ENCODE measurements at regions not wholly inside any gene's neighbourhood (a gene's known extent, or its start where the extent isn't known, plus 50 kb on each side); places are given as distances from the start of the nearest gene placed in this dataset.
"Not testable (repeated sequence)": the region's sequence is repeated elsewhere in the genome, so short reads cannot be mapped to it uniquely, and the experiment has no call there.

DNA sequence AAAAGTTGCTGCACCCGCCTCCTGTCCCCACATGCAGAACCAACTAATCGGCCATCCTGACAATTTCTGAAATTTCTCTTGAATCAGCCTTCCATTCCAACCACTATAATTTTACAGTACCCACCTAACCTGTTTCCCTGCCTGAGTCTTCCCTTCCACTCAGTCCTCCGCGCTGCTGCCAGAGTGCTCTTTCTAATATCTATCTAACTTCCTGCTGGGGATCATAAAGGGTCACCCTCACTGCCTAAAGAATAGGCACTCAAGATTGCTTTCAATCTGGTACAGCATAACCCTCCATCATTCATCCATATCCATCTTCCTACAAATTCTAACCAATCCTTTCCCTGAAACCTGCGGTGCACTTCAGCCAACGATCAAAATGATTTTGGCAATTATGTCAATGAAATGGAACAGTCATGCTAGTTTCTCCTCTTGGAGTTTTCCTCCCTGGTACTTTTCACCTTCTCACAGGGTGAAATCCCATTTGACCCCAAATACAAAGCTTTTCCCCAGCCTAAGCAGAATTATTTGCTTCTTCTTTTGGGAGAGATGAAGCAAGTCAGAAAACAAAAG lies 117.5 kb upstream of the BEND6 start:
- no peak for DNase-seq

DNA sequence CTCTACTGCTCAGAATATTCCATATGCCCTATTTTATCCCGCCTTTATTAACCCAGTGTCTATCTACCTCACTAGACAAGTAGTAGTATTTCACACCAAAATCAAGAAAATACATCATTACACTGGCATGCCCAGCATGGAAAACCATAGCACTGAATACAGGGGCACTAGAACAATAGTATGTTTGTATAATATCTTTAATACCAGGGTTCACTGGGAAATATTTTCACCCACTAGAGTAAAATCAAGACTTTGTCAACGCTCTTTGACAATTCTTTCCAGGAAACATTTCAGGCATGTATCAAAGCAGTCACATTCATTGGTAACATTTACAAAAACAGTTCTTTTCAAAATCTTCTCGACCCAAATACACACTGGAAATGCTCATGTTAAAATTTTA lies 119.3 kb upstream of the BEND6 start:
- DNase-seq, result no peak

DNA sequence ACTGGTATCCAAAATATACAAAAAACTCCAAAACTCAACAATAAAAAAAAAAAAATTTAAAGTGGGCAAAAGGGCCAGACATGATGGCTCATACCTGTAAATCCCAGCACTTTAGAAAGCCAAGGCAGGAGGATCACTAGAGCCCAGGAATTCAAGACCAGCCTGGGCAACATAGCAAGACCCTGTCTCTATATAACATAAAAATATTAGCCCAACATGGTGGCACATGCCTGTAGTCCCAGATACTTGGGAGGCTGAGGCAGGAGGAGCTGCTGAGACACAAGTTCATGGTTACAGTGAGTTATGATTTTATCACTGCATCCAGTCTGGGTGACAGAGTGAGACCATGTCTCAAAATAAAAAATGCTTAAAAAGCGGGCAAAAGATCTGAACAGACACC lies 121.0 kb upstream of the BEND6 start:
- DNase-seq, result no peak

DNA sequence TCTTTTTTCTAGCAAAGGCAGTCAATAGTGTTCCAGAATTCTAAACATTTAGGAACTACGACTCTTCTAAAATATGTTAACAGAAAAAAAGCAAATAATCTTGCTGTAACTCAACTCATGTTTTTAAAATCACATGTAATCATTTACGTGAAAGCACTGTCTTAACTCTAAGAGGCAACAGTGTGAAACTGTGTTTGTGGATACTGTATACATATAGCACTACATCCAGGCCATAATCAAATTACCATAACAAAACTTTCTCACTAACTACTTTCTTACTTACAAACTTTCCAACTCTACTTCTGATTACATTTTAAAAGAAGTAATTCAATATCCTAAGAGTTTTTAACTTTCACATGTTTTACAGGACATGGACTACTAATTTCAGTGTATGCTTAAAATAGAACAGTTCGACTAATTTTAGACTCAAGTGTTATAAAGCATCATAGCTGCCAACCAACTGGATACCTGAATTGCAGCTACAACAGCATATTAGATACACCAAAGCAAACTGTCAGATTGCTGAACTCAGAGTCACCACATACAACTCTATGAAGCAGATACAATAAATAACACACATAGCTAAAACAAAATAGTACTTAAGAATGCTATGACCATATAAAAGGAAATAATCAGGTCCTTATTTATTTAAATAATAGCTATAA lies 121.6 kb upstream of the BEND6 start:
- DNase-seq, result no peak

DNA sequence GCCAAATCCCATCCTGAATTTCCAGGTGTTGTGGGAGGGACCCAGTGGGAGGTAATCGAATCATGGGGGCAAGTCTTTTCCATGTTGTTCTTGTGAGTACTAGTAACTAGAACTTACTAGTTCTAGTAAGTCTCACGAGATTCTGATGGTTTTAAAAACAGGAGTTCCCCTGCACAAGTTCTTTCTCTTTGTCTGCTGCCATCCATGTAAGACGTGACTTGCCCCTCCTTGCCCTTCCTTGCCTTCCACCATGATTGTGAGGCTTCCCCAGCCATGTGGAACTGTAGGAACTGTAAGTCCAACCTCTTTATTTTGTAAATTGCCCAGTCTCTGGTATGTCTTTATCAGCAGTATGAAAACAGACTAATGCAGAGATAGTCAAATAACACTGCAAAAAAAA lies 122.7 kb upstream of the BEND6 start:
- DNase-seq, result no peak

DNA sequence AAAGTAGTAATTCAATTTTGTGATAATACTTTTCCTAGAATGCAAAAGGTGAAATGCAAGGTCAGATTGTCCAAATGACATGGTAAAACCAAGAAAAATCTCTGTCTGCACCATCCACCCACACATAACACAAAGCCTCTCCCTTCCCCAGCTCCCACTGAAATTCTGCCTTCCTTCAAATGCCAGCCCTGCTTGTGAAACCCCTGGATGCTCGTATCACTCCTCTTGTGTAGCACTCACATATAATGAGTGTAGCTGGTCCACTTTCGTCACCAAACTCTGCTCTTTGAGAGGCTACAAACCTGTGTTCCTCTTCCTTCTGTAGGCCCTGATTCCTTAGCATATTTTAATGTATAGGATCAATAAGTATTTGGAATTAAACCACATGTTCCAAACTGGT lies 123.6 kb upstream of the BEND6 start:
- DNase-seq, result no peak

DNA sequence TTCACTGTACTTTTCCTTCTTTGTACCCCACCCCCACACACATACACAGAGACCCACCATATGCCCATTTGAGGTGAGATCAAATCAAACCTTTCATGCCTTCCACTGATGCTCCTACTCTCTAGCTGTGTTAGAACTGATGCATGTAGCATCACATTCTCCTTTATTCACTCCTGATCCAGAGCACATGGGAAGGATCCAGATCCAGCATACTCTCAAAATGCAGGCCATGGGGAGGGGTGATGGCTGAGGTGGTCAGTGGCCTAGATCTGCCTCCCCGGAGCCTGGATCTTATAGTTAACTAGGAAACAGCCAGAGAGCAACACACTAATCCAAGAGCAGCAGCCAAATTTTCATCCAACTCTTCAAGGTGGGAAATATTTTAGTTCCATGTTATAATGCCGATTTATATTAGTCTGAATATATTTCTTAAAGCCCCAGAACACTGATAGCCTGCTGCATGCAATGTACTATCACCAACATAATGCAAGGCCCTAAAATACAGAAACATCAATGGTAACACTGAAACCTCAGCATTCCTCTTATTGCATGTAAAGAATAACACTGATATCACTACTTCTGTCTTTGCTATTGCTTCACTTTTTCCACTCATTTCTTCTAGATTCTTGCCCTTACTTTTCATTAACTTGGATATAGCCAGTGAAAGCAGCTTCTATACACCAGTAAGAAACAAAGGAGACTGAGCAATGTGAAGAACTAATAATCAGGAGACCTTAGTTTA lies 126.8 kb upstream of the BEND6 start:
- no peak for DNase-seq

DNA sequence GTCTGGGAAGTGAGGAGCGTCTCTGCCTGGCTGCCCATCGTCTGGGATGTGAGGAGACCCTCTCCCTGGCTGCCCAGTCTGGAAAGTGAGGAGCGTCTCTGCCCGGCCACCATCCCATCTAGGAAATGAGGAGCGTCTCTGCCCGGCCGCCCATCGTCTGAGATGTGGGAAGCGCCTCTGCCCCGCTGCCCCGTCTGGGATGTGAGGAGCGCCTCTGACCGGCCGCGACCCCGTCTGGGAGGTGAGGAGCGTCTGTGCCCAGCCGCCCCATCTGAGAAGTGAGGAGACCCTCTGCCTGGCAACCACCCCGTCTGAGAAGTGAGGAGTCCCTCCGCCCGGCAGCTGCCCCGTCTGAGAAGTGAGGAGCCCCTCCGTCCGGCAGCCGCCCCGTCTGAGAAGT lies 130.5 kb upstream of the BEND6 start:
- DNase-seq, result not testable (repeated sequence)

DNA sequence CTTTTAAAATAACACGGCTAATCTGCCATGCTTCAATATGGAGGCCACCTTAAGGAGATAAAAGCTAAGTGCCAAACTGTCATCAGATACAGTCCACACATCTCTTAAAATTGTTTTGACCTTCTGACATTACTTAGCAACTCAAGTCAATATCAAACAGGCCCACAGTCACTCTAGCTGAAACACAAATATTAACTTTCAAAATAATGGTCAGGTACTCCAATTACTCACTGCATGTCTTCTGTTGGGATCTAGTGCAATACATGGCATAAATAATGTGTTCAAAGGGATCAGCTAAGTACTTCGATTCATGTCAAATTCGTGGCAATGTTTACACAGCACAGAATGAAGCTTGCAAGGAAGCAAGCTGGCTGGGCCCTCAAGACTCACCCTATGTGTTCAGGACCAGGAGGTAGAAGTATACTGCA lies 133.9 kb upstream of the BEND6 start:
- DNase-seq, result no peak

DNA sequence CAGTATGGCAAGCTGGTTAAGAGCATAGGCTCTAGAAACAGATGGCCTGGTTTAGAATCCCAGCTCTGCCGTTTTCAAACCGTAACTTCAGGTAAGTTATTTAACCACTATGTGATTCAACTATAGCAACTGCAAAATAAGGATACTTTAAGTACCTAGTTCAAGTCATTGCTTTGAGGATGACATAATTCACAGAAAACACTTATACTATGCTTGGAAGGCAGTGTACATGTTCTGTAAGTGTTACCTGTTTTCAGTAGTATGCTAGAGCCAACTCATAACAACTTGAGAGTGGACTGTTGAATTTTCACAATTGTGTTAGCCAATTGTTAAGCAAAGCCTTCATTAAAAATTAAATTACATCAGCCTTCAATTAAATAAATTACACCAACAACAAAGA lies 134.8 kb upstream of the BEND6 start:
- DNase-seq, result no peak

DNA sequence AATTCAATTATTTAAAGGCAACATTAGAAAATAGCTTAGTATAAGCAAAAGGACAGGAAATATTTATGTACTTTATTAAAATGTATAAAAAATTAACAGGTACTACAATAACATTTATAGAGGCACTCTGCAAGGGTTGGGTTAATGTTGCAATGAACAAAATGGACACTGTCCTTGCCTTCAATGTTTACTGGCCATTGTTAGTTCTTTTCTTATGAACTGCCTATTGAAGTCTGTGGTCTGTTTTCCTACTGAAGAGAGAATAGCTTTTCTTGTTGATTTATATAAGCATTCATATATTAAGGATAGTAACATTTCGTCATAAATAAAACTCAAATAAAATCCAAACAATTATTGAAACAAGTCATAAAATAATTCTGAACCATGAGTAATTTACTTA lies 135.3 kb upstream of the BEND6 start:
- DNase-seq, result no peak

DNA sequence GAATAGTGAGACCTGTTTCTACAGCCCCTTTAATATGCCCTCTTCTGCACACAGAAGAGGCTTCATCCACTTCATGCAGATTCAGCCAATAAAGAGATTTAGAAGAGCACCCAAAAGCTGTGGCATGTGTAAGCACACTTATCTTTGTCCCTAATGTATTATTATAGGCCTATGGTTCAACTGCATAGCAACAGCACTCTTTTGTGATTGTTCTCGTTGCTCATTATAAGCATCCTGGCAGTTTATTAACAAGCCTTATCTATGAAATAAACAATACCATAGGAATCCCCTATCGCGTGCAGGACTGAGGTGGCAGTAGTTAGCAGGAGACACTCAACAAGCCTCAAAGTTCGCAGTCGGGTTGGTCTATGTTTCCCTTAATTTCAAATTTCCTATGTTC lies 138.5 kb upstream of the BEND6 start:
- no peak for DNase-seq

DNA sequence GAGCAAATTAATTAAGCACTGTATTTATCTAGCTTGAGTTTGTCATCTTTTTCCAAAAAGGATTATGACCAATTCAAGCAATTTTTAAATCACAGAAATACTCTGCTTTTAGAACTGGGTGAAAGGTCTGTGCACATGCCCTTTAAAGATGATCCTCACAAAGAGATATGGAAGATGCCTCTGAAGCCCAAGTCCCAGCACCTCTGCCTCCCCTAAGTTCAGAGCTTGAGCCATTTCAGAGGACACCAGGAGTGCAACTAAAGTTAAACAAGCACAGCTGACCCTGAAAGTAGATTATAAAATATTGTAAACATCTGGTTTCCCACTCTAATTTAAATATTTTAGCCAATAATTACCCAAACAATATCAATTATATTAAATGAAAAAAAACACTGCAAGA lies 139.5 kb upstream of the BEND6 start:
- DNase-seq, result no peak

DNA sequence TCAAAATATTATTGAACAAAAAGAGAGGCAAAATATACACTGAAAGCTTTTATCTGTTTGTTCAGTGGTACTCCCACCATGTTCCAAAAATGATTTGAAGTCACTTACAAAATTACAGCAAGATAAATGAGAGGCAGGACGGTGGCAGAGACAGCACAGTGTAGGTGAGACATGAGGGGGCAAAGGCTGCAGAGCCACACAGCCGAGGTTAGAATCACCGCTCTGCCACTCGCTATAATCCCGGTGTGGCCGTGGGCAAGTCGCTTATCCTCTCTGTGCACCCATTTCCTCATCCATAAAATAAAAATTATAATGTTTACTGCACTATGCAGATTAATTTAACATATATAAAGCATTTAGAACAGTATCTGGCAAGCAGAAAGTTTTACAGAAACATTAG lies 140.1 kb upstream of the BEND6 start:
- DNase-seq, result no peak

DNA sequence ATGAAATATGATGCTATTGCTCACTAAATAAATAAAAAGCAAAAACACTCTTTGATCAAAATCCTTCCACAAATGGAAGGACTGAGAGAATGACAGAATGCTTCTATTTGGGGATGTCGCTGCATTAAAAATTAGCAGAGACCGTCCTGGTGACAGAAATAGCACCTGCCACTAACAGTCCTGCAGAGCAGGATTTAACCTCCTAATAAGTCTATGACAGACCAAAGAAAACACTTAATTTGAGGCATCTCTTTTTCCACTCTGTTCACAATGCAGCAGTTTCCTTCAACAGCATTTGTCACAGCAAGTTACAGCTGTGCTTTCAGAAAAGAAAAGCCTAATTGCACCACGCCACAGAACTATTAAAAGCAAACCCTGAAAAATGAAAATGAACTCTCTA lies 140.6 kb upstream of the BEND6 start:
- no peak for DNase-seq

DNA sequence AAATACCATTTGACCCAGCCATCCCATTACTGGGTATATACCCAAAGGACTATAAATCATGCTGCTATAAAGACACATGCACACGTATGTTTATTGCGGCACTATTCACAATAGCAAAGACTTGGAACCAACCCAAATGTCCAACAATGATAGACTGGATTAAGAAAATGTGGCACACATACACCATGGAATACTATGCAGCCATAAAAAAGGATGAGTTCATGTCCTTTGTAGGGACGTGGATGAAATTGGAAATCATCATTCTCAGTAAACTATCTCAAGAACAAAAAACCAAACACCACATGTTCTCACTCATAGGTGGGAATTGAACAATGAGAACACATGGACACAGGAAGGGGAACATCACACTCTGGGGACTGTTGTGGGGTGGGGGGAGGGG lies 142.1 kb upstream of the BEND6 start:
- DNase-seq, result not testable (repeated sequence)

DNA sequence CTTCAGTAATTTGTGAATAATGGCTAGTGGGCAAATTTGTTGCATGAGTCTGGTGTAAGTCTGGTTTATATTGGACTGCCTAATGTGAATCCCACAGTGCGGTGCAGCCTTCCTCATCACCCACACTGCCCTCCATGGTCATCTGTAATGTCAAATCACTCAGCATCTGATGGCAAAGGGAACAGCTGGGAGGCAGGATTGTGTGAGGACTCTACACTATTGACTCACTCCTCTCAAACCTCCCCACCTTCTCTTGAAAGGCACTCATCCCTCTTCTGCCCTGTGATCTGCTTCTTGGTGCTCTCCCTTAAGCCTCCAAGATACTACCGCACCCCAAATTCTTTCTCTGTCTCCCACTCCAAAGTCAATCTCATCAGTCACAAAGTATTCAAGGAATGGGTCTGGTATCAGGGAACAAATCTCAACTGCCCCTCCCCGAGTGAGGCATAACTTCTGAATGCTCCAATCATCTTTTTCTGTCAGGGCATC lies 146.0 kb upstream of the BEND6 start:
- no peak for DNase-seq

DNA sequence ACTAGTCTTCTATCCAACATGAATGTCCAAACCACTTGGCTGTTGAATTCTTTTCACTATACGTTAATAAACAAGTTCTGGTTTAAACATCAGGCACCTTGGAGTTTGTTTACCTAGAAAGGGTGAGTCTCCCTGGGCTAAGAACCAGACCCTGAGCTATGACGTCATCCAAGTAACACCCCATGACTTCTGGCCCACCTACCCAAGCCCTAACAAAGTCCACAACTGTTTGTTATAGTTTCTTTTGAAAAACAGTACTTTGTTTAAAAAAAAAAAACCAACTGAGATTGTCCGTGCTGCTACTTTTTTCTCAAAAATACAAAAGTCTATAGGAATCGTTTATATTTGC lies 146.9 kb upstream of the BEND6 start:
- no peak for DNase-seq

DNA sequence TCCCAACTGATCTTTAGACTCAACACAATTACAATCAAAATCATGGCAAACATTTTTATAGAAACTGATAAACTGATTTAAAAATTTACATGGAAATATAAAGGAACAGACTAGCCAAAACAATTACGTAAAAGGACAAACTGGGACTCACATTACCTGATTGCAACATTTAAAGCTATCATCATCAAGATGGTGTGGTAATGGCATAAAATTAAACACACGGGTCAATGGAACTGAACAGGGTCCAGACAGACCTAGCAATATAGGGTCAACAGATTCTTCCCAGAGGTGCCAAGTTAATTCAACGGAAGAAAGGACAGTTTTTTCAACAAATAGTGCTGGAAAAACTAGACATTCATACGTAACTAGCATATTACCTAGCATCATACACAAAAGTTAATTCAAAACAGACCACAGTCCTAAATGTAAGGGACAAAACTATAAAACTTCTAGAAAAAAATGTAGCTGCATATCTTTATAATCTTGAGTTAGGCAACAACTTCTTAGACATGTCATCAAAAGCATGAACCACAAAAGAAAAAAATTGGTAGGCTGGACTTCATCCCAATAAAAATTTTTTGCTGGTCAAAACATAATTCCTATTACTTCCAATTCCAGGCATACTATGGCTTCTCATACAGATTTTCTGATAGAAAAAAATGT lies 147.4 kb upstream of the BEND6 start:
- DNase-seq, result no peak

DNA sequence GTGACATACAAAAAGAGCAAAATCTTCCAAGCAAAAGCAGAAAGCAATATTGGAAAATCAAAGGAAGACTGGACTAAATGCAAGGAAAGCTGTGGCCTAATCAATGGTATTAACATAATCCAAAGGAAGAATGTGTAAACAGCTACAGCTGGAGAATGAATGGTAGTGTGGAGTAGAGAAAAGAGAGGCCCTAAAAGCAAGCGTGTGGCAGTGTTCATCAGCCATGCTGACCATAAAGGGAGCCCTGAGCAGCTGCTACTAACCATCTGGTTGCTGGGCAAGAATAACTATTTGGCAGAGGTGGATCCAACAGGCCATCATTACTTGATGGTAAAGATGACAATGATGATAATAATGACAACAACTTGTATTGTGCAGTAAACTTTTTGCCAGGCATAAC lies 148.5 kb upstream of the BEND6 start:
- DNase-seq, result no peak

DNA sequence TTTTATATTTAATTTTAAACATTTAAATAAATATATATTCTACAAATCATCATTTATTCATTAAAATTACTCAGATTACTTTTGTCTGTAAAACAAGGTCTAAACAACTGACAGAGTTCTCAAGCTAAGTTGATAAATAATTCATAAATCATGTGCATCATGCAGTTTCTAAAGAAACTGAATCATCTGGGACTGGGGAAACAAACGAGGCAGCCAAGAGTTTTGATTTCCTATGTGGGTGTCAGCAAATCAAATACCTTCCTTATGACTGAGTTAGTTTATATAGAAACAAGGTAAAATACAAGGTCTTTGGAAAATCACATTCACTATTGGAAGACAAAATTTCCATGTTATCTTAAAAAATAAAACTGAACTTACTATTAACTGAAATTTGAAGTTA lies 149.9 kb upstream of the BEND6 start:
- no peak for DNase-seq

DNA sequence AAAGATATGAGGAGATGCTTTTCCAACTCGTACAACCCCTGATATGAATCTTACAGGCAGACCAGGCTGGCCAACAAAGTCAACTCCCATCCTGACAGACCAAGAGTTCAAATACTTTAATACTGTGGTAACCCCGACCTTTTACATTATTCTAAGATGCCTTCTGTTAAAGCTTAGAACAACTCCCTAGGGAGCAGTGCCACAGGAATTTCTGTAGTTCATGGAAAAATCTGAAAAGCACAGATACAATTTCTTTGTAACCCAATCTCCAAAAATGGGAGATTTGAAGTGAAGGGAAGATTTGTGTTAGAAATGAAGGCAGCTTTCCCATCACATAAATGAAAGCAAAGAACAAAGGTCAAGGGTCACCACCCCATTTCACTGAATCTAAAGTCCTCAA lies 151.3 kb upstream of the BEND6 start:
- DNase-seq, result no peak

DNA sequence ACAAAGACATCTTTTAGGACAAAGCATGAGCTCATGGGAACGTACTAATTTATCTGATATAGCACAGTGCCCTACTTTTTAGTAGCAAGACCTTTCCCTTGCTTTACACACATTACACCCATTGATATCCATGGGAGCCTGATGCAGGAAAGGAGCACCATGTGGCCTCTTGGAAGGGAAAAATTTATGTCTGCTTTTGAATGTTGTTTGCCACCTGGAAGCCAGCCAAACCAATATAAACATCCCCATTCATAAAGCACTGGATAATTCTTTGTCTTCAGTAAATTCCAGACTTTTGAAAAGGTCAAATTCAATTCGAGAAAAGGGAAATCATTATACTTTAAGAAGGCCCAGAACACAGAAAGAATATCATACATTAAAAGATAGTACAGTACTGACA lies 152.3 kb upstream of the BEND6 start:
- DNase-seq, result no peak

DNA sequence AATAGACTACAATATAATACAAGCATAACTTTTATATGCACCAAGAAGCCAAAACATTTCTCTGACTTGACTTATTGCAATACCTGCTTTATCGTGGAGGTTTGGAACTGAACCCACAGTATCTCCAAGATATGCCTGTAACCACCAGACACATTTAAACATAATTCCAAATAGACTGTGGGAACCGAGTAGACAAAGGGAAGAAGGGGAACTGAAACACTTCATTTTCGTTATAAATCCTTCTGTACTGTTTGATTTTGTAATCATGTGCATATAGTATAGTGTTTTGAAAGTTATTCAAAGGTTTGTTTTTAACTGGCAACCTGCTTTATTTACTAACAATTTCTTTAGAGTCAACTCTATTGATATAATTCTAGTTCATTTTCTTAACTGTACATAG lies 154.9 kb upstream of the BEND6 start:
- no peak for DNase-seq
